ENCODE measurements at regions not wholly inside any gene's neighbourhood (a gene's known extent, or its start where the extent isn't known, plus 50 kb on each side); places are given as distances from the start of the nearest gene placed in this dataset.

GRCh38 chr15:99507016-99507503 is 58.7 kb upstream of the MEF2A start:
- Histone ChIP-seq H3K27me3 (ENCODE audit: control insufficient read depth, insufficient read depth, low read length) (no peaks in the 10 kb centered on the region), H3K9me3 (ENCODE audit: control insufficient read depth in 2 of 3, insufficient read depth in 1 of 3, low read length in 3 of 3) (no peaks in the 10 kb centered on the region), H3K4me3 (ENCODE audit: low read length in 3 of 3) (no peak overlapping the region), H3K4me1 (ENCODE audit: control insufficient read depth in 2 of 3, insufficient read depth in 2 of 3, low read depth in 1 of 3, low read length in 3 of 3) (peaks cover 0 to 6% (median 4%) of the 10 kb centered on the region in 3 donors), H3K27ac (ENCODE audit: low read depth in 2 of 2, low read length in 2 of 2) (no peak overlapping the region), H3K9ac (ENCODE audit: low read length in 3 of 3) (no peak overlapping the region), H3K36me3 (ENCODE audit: control insufficient read depth in 2 of 3, insufficient read depth in 3 of 3, low read length in 3 of 3) (no peaks in the 10 kb centered on the region)
- FAIRE-seq: no peak
- TF ChIP-seq CTCF (IDR thresholded peaks at IDR 0.05; ENCODE audit: borderline replicate concordance, extremely low read depth, insufficient read depth): no peak
- no peak for DNase-seq
- intact Hi-C loops (cut with DNase I): no loop called here

GRCh38 chr15:99507504-99508310 is 58.1 kb upstream of the MEF2A start:
- H3K36me3 ChIP-seq (ENCODE audit: control insufficient read depth in 2 of 3, insufficient read depth in 3 of 3, low read length in 3 of 3): no peaks in the 10 kb centered on the region
- no peak for FAIRE-seq
- H3K27ac ChIP-seq (ENCODE audit: low read depth in 2 of 2, low read length in 2 of 2): no peak overlapping the region
- H3K9me3 ChIP-seq (ENCODE audit: control insufficient read depth in 2 of 3, insufficient read depth in 1 of 3, low read length in 3 of 3): no peaks in the 10 kb centered on the region
- TF ChIP-seq CTCF (IDR thresholded peaks at IDR 0.05; ENCODE audit: borderline replicate concordance, extremely low read depth, insufficient read depth): no peak
- H3K27me3 ChIP-seq (ENCODE audit: control insufficient read depth, insufficient read depth, low read length): no peaks in the 10 kb centered on the region
- peaks cover 0 to 6% (median 4%) of the 10 kb centered on the region in 3 donors for H3K4me1 ChIP-seq (ENCODE audit: control insufficient read depth in 2 of 3, insufficient read depth in 2 of 3, low read depth in 1 of 3, low read length in 3 of 3)
- no peak overlapping the region for H3K9ac ChIP-seq (ENCODE audit: low read length in 3 of 3)
- no peak overlapping the region for H3K4me3 ChIP-seq (ENCODE audit: low read length in 3 of 3)
- peak in 4 of 5 donors; percentile 36 to 86 (median 69) for DNase-seq
- intact Hi-C loops (cut with DNase I): no loop called here

- Histone ChIP-seq H3K9me3 (ENCODE audit: control insufficient read depth in 2 of 3, insufficient read depth in 1 of 3, low read length in 3 of 3) (no peaks in the 10 kb centered on the region), H3K27ac (ENCODE audit: low read depth in 2 of 2, low read length in 2 of 2) (no peak overlapping the region), H3K9ac (ENCODE audit: low read length in 3 of 3) (no peak overlapping the region), H3K27me3 (ENCODE audit: control insufficient read depth, insufficient read depth, low read length) (no peaks in the 10 kb centered on the region), H3K4me3 (ENCODE audit: low read length in 3 of 3) (no peak overlapping the region), H3K36me3 (ENCODE audit: control insufficient read depth in 2 of 3, insufficient read depth in 3 of 3, low read length in 3 of 3) (no peaks in the 10 kb centered on the region), H3K4me1 (ENCODE audit: control insufficient read depth in 2 of 3, insufficient read depth in 2 of 3, low read depth in 1 of 3, low read length in 3 of 3) (peaks cover 0 to 6% (median 2%) of the 10 kb centered on the region in 3 donors)
- no peak for FAIRE-seq
- DNase-seq: no peak
- TF ChIP-seq CTCF (IDR thresholded peaks at IDR 0.05; ENCODE audit: borderline replicate concordance, extremely low read depth, insufficient read depth): no peak
- intact Hi-C loops (cut with DNase I): no loop called here
Observed at GRCh38 chr15:99508311-99508645, 57.5 kb upstream of the MEF2A start.
